MM.1S (cell line): ENCODE measurements at regions not wholly inside any gene's neighbourhood (a gene's known extent, or its start where the extent isn't known, plus 50 kb on each side); places are given as distances from the start of the nearest gene placed in this dataset.
"Not testable (repeated sequence)": the region's sequence is repeated elsewhere in the genome, so short reads cannot be mapped to it uniquely, and the experiment has no call there.

ENCODE experiments used
- DNase-seq: peaks from one replicate; pipeline ENCODE4 v3.0.0-alpha.2; 2015
- H2AFZ ChIP-seq: fragments of 300-600 bp; sonication (generic); 2 replicates; pipeline ENCODE4 v1.6.0; 2016; ENCODE audit warnings: antibody characterized with exemption, low read length
- H3F3A ChIP-seq: fragments of 300-600 bp; sonication (generic); 2 replicates; pipeline ENCODE4 v1.6.1; 2016; ENCODE audit warnings: mild to moderate bottlenecking, antibody characterized with exemption, low read length, moderate library complexity, mixed read lengths; ENCODE audit not compliant: insufficient read depth
- H3K27ac ChIP-seq: fragments of 300-600 bp; sonication (generic); 2 replicates; pipeline ENCODE4 v1.5.1; 2016; ENCODE audit warnings: mild to moderate bottlenecking, low read length
- H3K27me3 ChIP-seq: fragments of 300-600 bp; sonication (generic); replicated peaks from 2 replicates; pipeline ENCODE4 v1.6.0; 2016; ENCODE audit warnings: low read length; ENCODE audit not compliant: insufficient read depth
- H3K36me3 ChIP-seq: fragments of 300-600 bp; sonication (generic); replicated peaks from 2 replicates; pipeline ENCODE4 v1.6.1; 2016; ENCODE audit warnings: mild to moderate bottlenecking, low read length, mixed read lengths; ENCODE audit not compliant: insufficient read depth
- H3K4me1 ChIP-seq: fragments of 300-600 bp; sonication (generic); 2 replicates; pipeline ENCODE4 v1.6.1; 2016; ENCODE audit warnings: low read length, mixed read lengths
- H3K4me2 ChIP-seq: fragments of 300-600 bp; sonication (generic); 2 replicates; pipeline ENCODE4 v1.6.0; 2016; ENCODE audit warnings: low read depth, low read length
- H3K4me3 ChIP-seq: fragments of 300-600 bp; sonication (generic); 2 replicates; pipeline ENCODE4 v1.5.1; 2016; ENCODE audit warnings: low read length, mixed read lengths
- H3K79me2 ChIP-seq: fragments of 300-600 bp; sonication (generic); 2 replicates; pipeline ENCODE4 v1.6.1; 2016; ENCODE audit warnings: mixed run types, low read length, mixed read lengths
- H3K9ac ChIP-seq: fragments of 300-600 bp; sonication (generic); 2 replicates; pipeline ENCODE4 v1.6.1; 2016; ENCODE audit warnings: low read length, mixed read lengths
- H3K9me2 ChIP-seq: fragments of 300-600 bp; sonication (generic); replicated peaks from 2 replicates; pipeline ENCODE4 v1.6.1; 2016; ENCODE audit warnings: mild to moderate bottlenecking, low read length, mixed read lengths; ENCODE audit not compliant: insufficient read depth
- H3K9me3 ChIP-seq: fragments of 300-600 bp; sonication (generic); replicated peaks from 2 replicates; pipeline ENCODE4 v1.6.1; 2016; ENCODE audit warnings: mild to moderate bottlenecking, low read length, mixed read lengths; ENCODE audit not compliant: insufficient read depth
- H4K20me1 ChIP-seq: fragments of 300-600 bp; sonication (generic); 2 replicates; pipeline ENCODE4 v1.6.1; 2016; ENCODE audit warnings: mild to moderate bottlenecking, low read length, moderate library complexity, mixed read lengths; ENCODE audit not compliant: insufficient read depth
- EZH2 ChIP-seq: fragments of 300-600 bp; sonication (generic); optimal IDR thresholded peaks from 2 replicates; pipeline ENCODE3; 2017; ENCODE audit warnings: low read depth, mild to moderate bottlenecking, antibody characterized with exemption, low read length, mixed read lengths
- EZH2phosphoT487 ChIP-seq: fragments of 300-600 bp; sonication (generic); IDR thresholded peaks from 2 replicates; pipeline ENCODE4 v1.6.1; 2018; ENCODE audit warnings: antibody characterized with exemption, low read length
- TF ChIP-seq, protein P1 (sequence below): fragments of 300-600 bp; sonication (generic); IDR thresholded peaks from 2 replicates; pipeline ENCODE4 v1.5.1; 2016; ENCODE audit warnings: antibody characterized with exemption, low read length, mixed read lengths

DNA sequence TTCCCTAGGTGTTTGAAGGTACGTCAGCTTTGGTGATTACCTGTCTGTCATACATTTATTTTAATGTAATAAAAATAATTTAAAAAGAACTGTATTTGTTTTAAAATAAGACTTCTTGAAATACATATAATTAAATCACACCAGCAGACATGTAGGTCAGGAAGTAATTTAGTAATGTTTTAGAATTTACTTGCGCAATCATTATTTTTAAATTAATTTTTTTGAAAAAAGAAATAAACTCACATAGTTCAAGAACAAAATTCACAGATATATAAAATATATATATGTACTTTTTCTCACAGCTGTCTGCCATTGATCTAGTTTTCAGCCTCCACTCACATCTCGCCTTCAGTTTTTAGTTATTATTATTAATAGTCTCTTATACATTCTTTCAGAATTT is 875.9 kb downstream of the TTLL7 start:
- Histone ChIP-seq H2AFZ (no peak overlapping the region), H3K9me2 (no peaks in the 10 kb centered on the region), H3K27me3 (no peaks in the 10 kb centered on the region), H3K79me2 (no peaks in the 10 kb centered on the region), H3K36me3 (no peaks in the 10 kb centered on the region), H4K20me1 (no peaks in the 10 kb centered on the region), H3K9ac (no peak overlapping the region), H3K27ac (no peak overlapping the region), H3K9me3 (no peaks in the 10 kb centered on the region), H3K4me3 (no peak overlapping the region), H3K4me2 (no peak overlapping the region), H3K4me1 (no peaks in the 10 kb centered on the region), H3F3A (no peaks in the 10 kb centered on the region)
- TF ChIP-seq EZH2 (no peak), EZH2phosphoT487 (no peak)
- TF ChIP-seq, protein P1, sequence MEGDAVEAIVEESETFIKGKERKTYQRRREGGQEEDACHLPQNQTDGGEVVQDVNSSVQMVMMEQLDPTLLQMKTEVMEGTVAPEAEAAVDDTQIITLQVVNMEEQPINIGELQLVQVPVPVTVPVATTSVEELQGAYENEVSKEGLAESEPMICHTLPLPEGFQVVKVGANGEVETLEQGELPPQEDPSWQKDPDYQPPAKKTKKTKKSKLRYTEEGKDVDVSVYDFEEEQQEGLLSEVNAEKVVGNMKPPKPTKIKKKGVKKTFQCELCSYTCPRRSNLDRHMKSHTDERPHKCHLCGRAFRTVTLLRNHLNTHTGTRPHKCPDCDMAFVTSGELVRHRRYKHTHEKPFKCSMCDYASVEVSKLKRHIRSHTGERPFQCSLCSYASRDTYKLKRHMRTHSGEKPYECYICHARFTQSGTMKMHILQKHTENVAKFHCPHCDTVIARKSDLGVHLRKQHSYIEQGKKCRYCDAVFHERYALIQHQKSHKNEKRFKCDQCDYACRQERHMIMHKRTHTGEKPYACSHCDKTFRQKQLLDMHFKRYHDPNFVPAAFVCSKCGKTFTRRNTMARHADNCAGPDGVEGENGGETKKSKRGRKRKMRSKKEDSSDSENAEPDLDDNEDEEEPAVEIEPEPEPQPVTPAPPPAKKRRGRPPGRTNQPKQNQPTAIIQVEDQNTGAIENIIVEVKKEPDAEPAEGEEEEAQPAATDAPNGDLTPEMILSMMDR: no peak
- no peak for DNase-seq

DNA sequence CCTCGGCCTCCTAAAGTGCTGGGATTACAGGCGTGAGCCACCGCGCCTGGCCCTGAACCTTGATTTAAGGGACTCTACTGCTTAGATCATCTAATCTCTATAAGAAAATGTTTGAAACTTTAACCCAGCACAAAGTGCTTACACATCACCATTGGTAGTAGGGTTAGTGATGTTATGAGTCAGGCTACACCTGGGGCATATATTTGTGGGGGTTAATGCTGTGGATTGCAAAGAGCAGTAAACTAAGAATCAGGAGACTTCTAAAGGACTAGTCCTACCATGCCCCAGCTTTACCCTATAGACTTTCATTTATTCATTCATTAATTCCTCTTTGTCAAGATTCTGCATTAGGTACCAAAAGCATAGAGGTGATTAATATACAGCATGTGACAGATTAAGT is 880.5 kb downstream of the TTLL7 start:
- no peak for DNase-seq
- Histone ChIP-seq H4K20me1 (no peaks in the 10 kb centered on the region), H3K79me2 (no peaks in the 10 kb centered on the region), H3K27me3 (no peaks in the 10 kb centered on the region), H3K4me3 (no peak overlapping the region), H3F3A (no peaks in the 10 kb centered on the region), H3K4me1 (no peaks in the 10 kb centered on the region), H3K4me2 (no peak overlapping the region), H3K9ac (no peak overlapping the region), H3K9me3 (no peaks in the 10 kb centered on the region), H3K27ac (no peak overlapping the region), H3K36me3 (no peaks in the 10 kb centered on the region), H2AFZ (no peak overlapping the region), H3K9me2 (no peaks in the 10 kb centered on the region)
- no peak for TF ChIP-seq EZH2
- TF ChIP-seq, protein P1: no peak

DNA sequence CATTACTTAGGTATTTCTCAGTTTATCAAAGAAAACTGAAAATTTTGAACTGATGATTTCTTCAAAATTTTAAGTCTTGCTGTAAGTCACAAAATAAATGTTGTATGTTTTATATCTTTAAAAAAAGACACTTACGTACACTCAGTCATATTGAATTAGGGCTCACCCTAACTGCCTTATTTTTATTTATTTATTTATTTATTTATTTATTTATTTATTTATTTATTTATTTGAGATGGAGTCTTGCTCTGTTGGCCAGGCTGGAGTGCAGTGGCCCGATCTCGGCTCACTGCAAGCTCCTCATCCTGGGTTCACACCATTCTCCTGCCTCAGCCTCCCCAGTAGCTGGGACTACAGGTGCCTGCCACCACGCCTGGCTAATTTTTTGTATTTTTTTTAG is 881.9 kb downstream of the TTLL7 start:
- not testable (repeated sequence) for H3K9me2 ChIP-seq, H3K9me3 ChIP-seq, H3F3A ChIP-seq, H3K79me2 ChIP-seq, H3K36me3 ChIP-seq, H3K4me1 ChIP-seq, H4K20me1 ChIP-seq, H3K27me3 ChIP-seq, DNase-seq, H2AFZ ChIP-seq, H3K4me3 ChIP-seq, H3K9ac ChIP-seq, H3K27ac ChIP-seq, H3K4me2 ChIP-seq

GRCh38 chr1:83115785-83116184 is 883.1 kb downstream of the TTLL7 start:
- TF ChIP-seq EZH2: no peak
- TF ChIP-seq, protein P1: no peak
- Histone ChIP-seq H3K9me3 (no peaks in the 10 kb centered on the region), H3K4me2 (no peak overlapping the region), H3K9me2 (no peaks in the 10 kb centered on the region), H4K20me1 (no peaks in the 10 kb centered on the region), H3K36me3 (no peaks in the 10 kb centered on the region), H3K9ac (no peak overlapping the region), H3F3A (no peaks in the 10 kb centered on the region), H3K27me3 (no peaks in the 10 kb centered on the region), H3K79me2 (no peaks in the 10 kb centered on the region), H3K27ac (no peak overlapping the region), H2AFZ (no peak overlapping the region), H3K4me1 (no peaks in the 10 kb centered on the region), H3K4me3 (no peak overlapping the region)
- DNase-seq: no peak
